DOHH2 (cell line): ENCODE measurements at regions not wholly inside any gene's neighbourhood (a gene's known extent, or its start where the extent isn't known, plus 50 kb on each side); places are given as distances from the start of the nearest gene placed in this dataset.

ENCODE experiments used
- CTCF ChIP-seq: fragments of 200-600 bp; sonication (generic); IDR thresholded peaks from one replicate; pipeline ENCODE4 v1.5.1; 2014; ENCODE audit warnings: antibody characterized with exemption, mild to moderate bottlenecking, low read depth, low read length; ENCODE audit not compliant: poor library complexity, severe bottlenecking
- EZH2phosphoT487 ChIP-seq: fragments of 200-600 bp; sonication (generic); IDR thresholded peaks from 2 replicates; pipeline ENCODE4 v1.6.1; 2017; ENCODE audit warnings: borderline replicate concordance, mild to moderate bottlenecking, antibody characterized with exemption, low read length, moderate library complexity, mixed read lengths

GRCh38 chr20:20992686-20993360 lies 113.3 kb downstream of the LINC00237 start:
- TF ChIP-seq EZH2phosphoT487 (no peak), CTCF (no peak)
